Astrocyte of the spinal cord (primary cell): ENCODE measurements at regions not wholly inside any gene's neighbourhood (a gene's known extent, or its start where the extent isn't known, plus 50 kb on each side); places are given as distances from the start of the nearest gene placed in this dataset.

ENCODE experiments used
- DNase-seq: peaks from one replicate; pipeline ENCODE4 v3.0.0; 2011; ENCODE audit warnings: low read depth, low spot score
- H3K4me3 ChIP-seq: 2 replicates; pipeline ENCODE4 v1.5.1; 2011; ENCODE audit warnings: low read depth, mild to moderate bottlenecking, low read length, moderate library complexity
- in situ Hi-C: cut with HindIII; loops from 2 replicates; pipeline ENCODE4 v1.10.0; 2017; ENCODE audit warnings: low sequenced_read_pairs
- TF ChIP-seq, protein P1 (sequence below): IDR thresholded peaks from 2 replicates; pipeline ENCODE4 v1.5.1; 2012; ENCODE audit warnings: low read depth, mild to moderate bottlenecking, low read length, inconsistent platforms

DNA sequence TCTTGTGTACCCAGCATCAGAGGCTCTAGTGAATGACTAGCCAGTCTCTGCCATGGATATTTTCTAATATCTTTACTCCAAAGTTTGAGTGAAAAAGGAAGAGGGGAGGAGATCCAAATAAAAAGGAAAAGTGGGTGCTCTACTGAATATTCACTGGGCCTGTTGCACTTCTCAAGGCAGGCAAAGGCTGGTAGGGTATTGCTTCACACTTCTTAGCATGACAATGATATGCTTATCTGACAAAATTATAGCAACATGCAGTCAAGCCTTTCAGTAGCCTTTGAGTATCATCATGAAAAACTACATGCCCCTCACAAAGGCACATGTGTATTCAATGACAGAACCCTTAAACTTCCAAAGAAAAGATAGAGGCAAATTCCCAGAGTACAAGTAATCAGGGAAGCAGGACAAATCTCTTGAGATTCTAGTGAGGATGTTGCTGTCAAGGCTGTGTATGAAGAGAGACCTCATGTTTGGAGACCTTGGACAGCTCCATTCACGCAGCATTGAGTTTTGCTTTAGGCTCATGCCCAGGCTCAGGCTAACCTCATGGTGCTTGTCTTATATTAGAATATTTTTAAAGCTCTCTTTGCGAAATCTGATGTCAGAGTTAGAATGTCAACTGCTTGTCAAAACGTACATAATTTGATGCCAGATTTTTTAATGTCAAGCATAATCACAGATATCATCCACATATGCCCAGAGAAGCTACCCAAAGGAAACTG lies 506.9 kb downstream of the OCA2 start:
- in situ Hi-C loops, result no loop called here
- TF ChIP-seq, protein P1, sequence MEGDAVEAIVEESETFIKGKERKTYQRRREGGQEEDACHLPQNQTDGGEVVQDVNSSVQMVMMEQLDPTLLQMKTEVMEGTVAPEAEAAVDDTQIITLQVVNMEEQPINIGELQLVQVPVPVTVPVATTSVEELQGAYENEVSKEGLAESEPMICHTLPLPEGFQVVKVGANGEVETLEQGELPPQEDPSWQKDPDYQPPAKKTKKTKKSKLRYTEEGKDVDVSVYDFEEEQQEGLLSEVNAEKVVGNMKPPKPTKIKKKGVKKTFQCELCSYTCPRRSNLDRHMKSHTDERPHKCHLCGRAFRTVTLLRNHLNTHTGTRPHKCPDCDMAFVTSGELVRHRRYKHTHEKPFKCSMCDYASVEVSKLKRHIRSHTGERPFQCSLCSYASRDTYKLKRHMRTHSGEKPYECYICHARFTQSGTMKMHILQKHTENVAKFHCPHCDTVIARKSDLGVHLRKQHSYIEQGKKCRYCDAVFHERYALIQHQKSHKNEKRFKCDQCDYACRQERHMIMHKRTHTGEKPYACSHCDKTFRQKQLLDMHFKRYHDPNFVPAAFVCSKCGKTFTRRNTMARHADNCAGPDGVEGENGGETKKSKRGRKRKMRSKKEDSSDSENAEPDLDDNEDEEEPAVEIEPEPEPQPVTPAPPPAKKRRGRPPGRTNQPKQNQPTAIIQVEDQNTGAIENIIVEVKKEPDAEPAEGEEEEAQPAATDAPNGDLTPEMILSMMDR, result no peak
- no peak overlapping the region for H3K4me3 ChIP-seq
- peak; percentile 48 for DNase-seq
